ENCODE measurements at regions not wholly inside any gene's neighbourhood (a gene's known extent, or its start where the extent isn't known, plus 50 kb on each side); places are given as distances from the start of the nearest gene placed in this dataset.

- no peak for ATAC-seq (ENCODE audit: insufficient read depth, low FRiP score)
- no peak overlapping the region for H3K4me3 ChIP-seq
- 60 to 65% methylated on average over 4 of the region's 4 CpGs for WGBS, 2 donors
- H3K36me3 ChIP-seq (ENCODE audit: control insufficient read depth in 4 of 4, insufficient read depth in 4 of 4, low read length in 4 of 4), result no peaks in the 10 kb centered on the region
- H3K9ac ChIP-seq (ENCODE audit: insufficient read depth in 1 of 2, low read length in 2 of 2), result no peak overlapping the region
- H3K27ac ChIP-seq (ENCODE audit: low read depth in 1 of 2, low read length in 1 of 2), result no peak overlapping the region
- H3K4me1 ChIP-seq (ENCODE audit: control insufficient read depth in 5 of 5, insufficient read depth in 5 of 5, low read length in 5 of 5), result no peaks in the 10 kb centered on the region
- H3K27me3 ChIP-seq (ENCODE audit: control insufficient read depth in 3 of 3, insufficient read depth in 3 of 3, low read length in 2 of 3), result no peaks in the 10 kb centered on the region
- no peak for TF ChIP-seq CTCF (IDR thresholded peaks at IDR 0.05; ENCODE audit: control extremely low read depth, extremely low read depth)
- no peak for DNase-seq
- H3K9me3 ChIP-seq (ENCODE audit: control insufficient read depth in 4 of 4, insufficient read depth in 3 of 4, low read length in 3 of 4), result no peaks in the 10 kb centered on the region
These were observed 176.8 kb downstream of the TUSC7 start for GRCh38 chr3:116886202-116886893.

GRCh38 chr3:116896116-116896515 is 186.5 kb downstream of the TUSC7 start:
- WGBS, 2 donors, result 82 to 85% methylated on average over 2 of the region's 2 CpGs
- ATAC-seq (ENCODE audit: insufficient read depth, low FRiP score), result no peak

GRCh38 chr3:116897382-116897781 is 187.8 kb downstream of the TUSC7 start:
- H3K36me3 ChIP-seq (ENCODE audit: control insufficient read depth in 4 of 4, insufficient read depth in 4 of 4, low read length in 4 of 4), result no peaks in the 10 kb centered on the region
- no peak for TF ChIP-seq CTCF (IDR thresholded peaks at IDR 0.05; ENCODE audit: control extremely low read depth, extremely low read depth)
- no peak for DNase-seq
- H3K27ac ChIP-seq (ENCODE audit: low read depth in 1 of 2, low read length in 1 of 2), result no peak overlapping the region
- ATAC-seq (ENCODE audit: insufficient read depth, low FRiP score), result no peak
- H3K4me1 ChIP-seq (ENCODE audit: control insufficient read depth in 5 of 5, insufficient read depth in 5 of 5, low read length in 5 of 5), result no peaks in the 10 kb centered on the region
- H3K9me3 ChIP-seq (ENCODE audit: control insufficient read depth in 4 of 4, insufficient read depth in 3 of 4, low read length in 3 of 4), result no peaks in the 10 kb centered on the region
- H3K4me3 ChIP-seq, result no peak overlapping the region
- H3K27me3 ChIP-seq (ENCODE audit: control insufficient read depth in 3 of 3, insufficient read depth in 3 of 3, low read length in 2 of 3), result no peaks in the 10 kb centered on the region
- WGBS, 2 donors, result 86 to 90% methylated on average over 3 of the region's 3 CpGs
- no peak overlapping the region for H3K9ac ChIP-seq (ENCODE audit: insufficient read depth in 1 of 2, low read length in 2 of 2)

More at GRCh38 chr3:116896116-116896515, 186.5 kb downstream of the TUSC7 start:
- no peak for DNase-seq
- Histone ChIP-seq H3K4me3 (no peak overlapping the region), H3K9me3 (ENCODE audit: control insufficient read depth in 4 of 4, insufficient read depth in 3 of 4, low read length in 3 of 4) (no peaks in the 10 kb centered on the region), H3K9ac (ENCODE audit: insufficient read depth in 1 of 2, low read length in 2 of 2) (no peak overlapping the region), H3K27ac (ENCODE audit: low read depth in 1 of 2, low read length in 1 of 2) (no peak overlapping the region), H3K27me3 (ENCODE audit: control insufficient read depth in 3 of 3, insufficient read depth in 3 of 3, low read length in 2 of 3) (no peaks in the 10 kb centered on the region), H3K36me3 (ENCODE audit: control insufficient read depth in 4 of 4, insufficient read depth in 4 of 4, low read length in 4 of 4) (no peaks in the 10 kb centered on the region), H3K4me1 (ENCODE audit: control insufficient read depth in 5 of 5, insufficient read depth in 5 of 5, low read length in 5 of 5) (no peaks in the 10 kb centered on the region)
- TF ChIP-seq CTCF (IDR thresholded peaks at IDR 0.05; ENCODE audit: control extremely low read depth, extremely low read depth), result no peak

GRCh38 chr3:116899253-116899652 is 189.7 kb downstream of the TUSC7 start:
- H3K27me3 ChIP-seq (ENCODE audit: control insufficient read depth in 3 of 3, insufficient read depth in 3 of 3, low read length in 2 of 3), result no peaks in the 10 kb centered on the region
- WGBS, 2 donors, result 68 to 80% methylated on average over 4 of the region's 4 CpGs
- H3K9me3 ChIP-seq (ENCODE audit: control insufficient read depth in 4 of 4, insufficient read depth in 3 of 4, low read length in 3 of 4), result no peaks in the 10 kb centered on the region
- DNase-seq, result no peak
- no peaks in the 10 kb centered on the region for H3K36me3 ChIP-seq (ENCODE audit: control insufficient read depth in 4 of 4, insufficient read depth in 4 of 4, low read length in 4 of 4)
- TF ChIP-seq CTCF (IDR thresholded peaks at IDR 0.05; ENCODE audit: control extremely low read depth, extremely low read depth), result no peak
- H3K4me3 ChIP-seq, result no peak overlapping the region
- H3K9ac ChIP-seq (ENCODE audit: insufficient read depth in 1 of 2, low read length in 2 of 2), result no peak overlapping the region
- no peaks in the 10 kb centered on the region for H3K4me1 ChIP-seq (ENCODE audit: control insufficient read depth in 5 of 5, insufficient read depth in 5 of 5, low read length in 5 of 5)
- ATAC-seq (ENCODE audit: insufficient read depth, low FRiP score), result no peak
- no peak overlapping the region for H3K27ac ChIP-seq (ENCODE audit: low read depth in 1 of 2, low read length in 1 of 2)
